Skin epidermis (tissue), 12 donors: ENCODE measurements at regions not wholly inside any gene's neighbourhood (a gene's known extent, or its start where the extent isn't known, plus 50 kb on each side); places are given as distances from the start of the nearest gene placed in this dataset.
"Not testable (repeated sequence)": the region's sequence is repeated elsewhere in the genome, so short reads cannot be mapped to it uniquely, and the experiment has no call there.

Experiments used
- H3K27ac ChIP-seq, 21 experiments: fragments of 200-600 bp; sonication (generic) in 11 of 21; one replicate each; pipeline ENCODE4 v1.5.0; 2020; ENCODE audit warnings: mild to moderate bottlenecking in 3 of 21, inconsistent platforms in 2 of 21, moderate library complexity in 2 of 21
- H3K4me3 ChIP-seq, 7 experiments: fragments of 200-600 bp; sonication (generic) in 2 of 7; one replicate each; pipeline ENCODE4 v1.5.0; 2020; ENCODE audit warnings: inconsistent platforms in 2 of 7, mild to moderate bottlenecking in 2 of 7, moderate library complexity in 1 of 7

- Histone ChIP-seq H3K27ac (no peak overlapping the region), H3K4me3 (no peak overlapping the region)
Observed at GRCh38 chr12:28683366-28683765, 465.7 kb upstream of the FAR2 start.

- Histone ChIP-seq H3K4me3 (no peak overlapping the region), H3K27ac (no peak overlapping the region)
Observed at GRCh38 chr12:28689398-28690175, 459.5 kb upstream of the FAR2 start.

- no peak overlapping the region for H3K4me3 ChIP-seq
Observed at GRCh38 chr12:28693565-28694219, 455.4 kb upstream of the FAR2 start.

GRCh38 chr12:28698553-28698952 is 450.5 kb upstream of the FAR2 start:
- H3K4me3 ChIP-seq = no peak overlapping the region
- H3K27ac ChIP-seq = no peak overlapping the region

More at GRCh38 chr12:28693565-28694219, 455.4 kb upstream of the FAR2 start:
- no peak overlapping the region for H3K27ac ChIP-seq

DNA sequence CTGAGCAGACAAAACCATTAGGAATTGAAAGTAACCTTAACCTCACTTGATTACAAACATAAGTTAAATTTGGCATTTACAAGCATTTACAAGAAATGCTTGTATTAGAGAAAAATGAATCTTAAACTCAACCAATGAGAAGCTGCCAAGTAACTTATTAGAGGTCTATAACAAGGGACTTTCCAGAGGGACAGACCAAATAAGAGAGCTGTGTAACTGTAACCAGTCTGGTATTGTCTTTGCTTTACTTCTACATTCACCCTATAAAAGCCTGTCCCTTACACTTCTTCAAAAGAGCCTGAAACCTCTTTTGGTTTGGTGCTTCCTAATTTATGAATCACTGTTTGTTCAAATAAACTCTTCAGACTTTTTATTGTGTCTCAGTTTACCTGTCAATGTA is 450.0 kb upstream of the FAR2 start:
- no peak overlapping the region for H3K27ac ChIP-seq

GRCh38 chr12:28700161-28700560 is 448.9 kb upstream of the FAR2 start:
- no peak overlapping the region for H3K4me3 ChIP-seq
- no peak overlapping the region for H3K27ac ChIP-seq

More for the DNA sequence above, 450.0 kb upstream of the FAR2 start:
- H3K4me3 ChIP-seq = no peak overlapping the region

GRCh38 chr12:28704477-28705169 is 444.5 kb upstream of the FAR2 start:
- H3K27ac ChIP-seq = no peak overlapping the region

GRCh38 chr12:28708918-28709371 is 440.1 kb upstream of the FAR2 start:
- H3K27ac ChIP-seq = peak overlapping the region in 1 of 21 experiments; percentile 24
- no peak overlapping the region for H3K4me3 ChIP-seq

More at GRCh38 chr12:28704477-28705169, 444.5 kb upstream of the FAR2 start:
- H3K4me3 ChIP-seq = no peak overlapping the region

DNA sequence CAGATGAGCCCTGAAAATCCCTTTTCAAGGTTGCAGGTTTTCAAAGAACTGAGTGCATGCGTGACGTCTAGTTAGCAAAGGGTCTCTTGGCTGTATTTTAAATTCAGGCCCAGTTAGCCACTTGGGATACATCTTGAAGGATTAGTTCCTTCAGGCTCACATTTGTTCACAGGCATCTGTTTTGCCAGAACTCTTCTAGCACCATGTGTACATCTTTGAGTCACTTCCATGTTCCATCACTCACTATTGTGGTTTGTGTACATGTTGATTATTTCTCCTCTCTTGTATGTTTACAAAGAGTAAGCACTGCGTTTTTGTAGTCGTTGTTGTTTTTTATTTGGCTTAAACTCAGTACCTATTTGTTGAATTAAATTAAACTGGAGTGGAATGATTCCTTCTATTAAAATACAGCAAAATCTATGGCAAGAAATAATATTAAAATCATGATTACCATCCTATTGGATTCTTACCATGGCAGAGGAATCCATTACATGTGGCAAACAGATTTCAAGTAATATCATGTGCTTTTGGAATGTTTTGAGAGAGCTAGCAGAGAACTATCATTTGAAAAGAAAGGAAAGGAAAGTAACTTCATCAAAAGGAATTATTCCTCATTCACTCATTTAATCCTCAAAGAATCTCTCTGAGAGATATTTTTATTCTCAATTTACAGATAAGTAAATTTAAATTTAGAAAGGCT is 438.9 kb upstream of the FAR2 start:
- peak overlapping the region in 1 of 21 experiments; percentile 24 for H3K27ac ChIP-seq
- H3K4me3 ChIP-seq = no peak overlapping the region

DNA sequence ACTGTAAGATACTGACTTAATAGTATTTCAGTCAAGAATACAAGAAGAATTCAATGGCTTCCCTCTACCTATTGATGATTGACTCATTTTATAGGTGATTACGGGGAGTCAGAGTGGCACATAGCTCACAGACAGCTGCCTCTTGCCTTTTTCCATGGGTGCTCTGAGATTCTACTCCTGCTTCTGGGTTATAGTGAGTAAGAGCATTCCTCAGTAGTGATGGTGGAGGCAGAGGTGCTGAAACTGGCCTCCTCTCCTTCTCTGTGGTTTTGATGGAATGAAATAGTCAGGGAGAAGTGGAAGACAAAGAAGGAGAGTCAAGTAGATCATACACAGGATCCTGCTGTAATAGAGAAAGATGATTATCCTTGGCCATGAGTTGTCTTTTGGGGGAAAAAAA is 438.2 kb upstream of the FAR2 start:
- Histone ChIP-seq H3K27ac (peak overlapping the region in 1 of 21 experiments; percentile 2), H3K4me3 (no peak overlapping the region)

- Histone ChIP-seq H3K27ac (peak overlapping the region in 1 of 21 experiments; percentile 2), H3K4me3 (no peak overlapping the region)
Observed at GRCh38 chr12:28711421-28711820, 437.7 kb upstream of the FAR2 start.

DNA sequence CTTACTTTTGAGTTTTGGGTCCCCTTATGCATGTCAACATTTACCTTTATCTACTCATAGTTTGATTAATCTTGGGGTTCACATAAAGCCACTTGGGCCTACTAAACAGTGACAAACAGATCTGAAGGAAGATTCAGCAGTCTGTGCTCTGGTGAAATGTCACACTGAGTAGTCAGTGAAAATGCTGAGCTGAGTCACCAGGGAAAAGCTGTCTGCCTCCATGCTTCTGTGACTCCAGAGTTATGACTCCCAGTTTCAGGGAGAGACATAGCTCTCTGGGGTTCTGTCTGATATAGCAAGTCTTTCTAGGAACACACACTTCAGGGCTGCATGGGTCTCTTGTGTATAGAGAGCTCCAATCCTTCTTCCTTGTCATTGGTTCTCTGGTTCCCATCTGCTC is 406.3 kb upstream of the FAR2 start:
- no peak overlapping the region for H3K27ac ChIP-seq

DNA sequence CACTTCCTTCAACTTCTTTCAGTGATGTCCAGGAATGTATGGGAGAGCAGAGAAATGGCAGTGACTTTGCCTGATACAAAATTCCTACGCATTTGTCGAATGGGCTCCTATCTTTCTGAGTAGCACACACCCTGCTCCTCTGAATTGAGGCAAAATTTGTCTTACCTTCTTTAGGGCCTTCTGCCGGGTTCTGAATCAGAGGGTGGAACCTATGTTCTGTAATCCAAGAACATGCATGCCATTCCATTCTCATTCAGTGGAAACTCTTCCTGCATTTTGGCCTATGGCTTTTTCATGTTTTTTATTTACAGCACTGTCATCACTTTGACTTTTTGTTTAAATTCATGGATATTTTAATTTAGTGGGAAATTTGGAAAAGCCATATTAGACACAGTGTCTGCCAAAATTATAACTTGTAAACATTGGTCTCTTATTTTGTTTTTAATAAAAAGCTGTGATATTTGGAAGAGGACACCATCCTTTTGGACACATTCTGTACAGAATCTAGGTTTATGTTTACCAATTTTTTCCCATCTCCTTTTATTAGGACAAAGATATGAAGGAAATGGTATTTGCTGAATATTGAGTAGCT is 402.2 kb upstream of the FAR2 start:
- Histone ChIP-seq H3K27ac (no peak overlapping the region), H3K4me3 (no peak overlapping the region)

More for the DNA sequence above, 406.3 kb upstream of the FAR2 start:
- no peak overlapping the region for H3K4me3 ChIP-seq

GRCh38 chr12:28750946-28751685 is 398.0 kb upstream of the FAR2 start:
- Histone ChIP-seq H3K4me3 (no peak overlapping the region), H3K27ac (peak overlapping the region in 2 of 21 experiments; percentile 10 to 11)

DNA sequence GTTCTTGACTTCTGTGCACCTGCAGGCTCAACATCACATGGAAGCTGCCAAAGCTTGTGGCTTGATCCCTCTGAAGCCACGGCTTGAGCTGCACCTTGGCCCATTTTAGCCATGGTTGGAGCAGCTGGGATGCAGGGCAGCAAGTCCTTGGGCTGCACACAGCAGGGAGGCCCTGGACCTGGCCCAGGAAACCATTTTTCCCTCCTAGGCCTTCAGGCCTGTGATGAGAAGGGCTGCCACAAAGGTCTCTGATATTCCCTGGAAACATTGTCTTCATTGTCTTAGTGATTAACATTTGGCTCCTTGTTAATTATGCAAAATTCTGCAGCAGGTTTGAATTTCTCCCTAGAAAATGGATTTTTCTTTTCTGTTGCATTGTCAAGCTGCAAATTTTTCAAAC is 394.1 kb upstream of the FAR2 start:
- H3K4me3 ChIP-seq = no peak overlapping the region
- H3K27ac ChIP-seq = no peak overlapping the region

DNA sequence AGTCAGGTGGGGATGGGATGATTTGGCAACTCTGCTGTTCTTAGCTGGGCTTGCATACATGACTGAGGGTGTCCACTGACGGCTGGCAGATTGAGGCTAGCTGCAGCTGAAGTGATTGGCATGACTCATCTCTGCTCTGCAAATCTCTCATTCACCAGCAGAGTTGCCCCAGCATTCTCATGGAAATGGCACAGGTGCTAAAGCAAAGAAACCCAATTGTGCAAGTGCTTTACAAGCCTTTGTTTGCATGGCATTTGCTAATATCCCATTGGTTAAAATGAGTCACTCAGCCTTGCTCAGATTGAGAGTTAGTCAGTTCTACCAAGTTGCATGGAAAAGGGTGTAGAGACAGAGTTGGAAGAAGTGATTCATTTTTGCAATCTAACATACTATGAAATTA is 389.7 kb upstream of the FAR2 start:
- Histone ChIP-seq H3K4me3 (no peak overlapping the region), H3K27ac (no peak overlapping the region)

DNA sequence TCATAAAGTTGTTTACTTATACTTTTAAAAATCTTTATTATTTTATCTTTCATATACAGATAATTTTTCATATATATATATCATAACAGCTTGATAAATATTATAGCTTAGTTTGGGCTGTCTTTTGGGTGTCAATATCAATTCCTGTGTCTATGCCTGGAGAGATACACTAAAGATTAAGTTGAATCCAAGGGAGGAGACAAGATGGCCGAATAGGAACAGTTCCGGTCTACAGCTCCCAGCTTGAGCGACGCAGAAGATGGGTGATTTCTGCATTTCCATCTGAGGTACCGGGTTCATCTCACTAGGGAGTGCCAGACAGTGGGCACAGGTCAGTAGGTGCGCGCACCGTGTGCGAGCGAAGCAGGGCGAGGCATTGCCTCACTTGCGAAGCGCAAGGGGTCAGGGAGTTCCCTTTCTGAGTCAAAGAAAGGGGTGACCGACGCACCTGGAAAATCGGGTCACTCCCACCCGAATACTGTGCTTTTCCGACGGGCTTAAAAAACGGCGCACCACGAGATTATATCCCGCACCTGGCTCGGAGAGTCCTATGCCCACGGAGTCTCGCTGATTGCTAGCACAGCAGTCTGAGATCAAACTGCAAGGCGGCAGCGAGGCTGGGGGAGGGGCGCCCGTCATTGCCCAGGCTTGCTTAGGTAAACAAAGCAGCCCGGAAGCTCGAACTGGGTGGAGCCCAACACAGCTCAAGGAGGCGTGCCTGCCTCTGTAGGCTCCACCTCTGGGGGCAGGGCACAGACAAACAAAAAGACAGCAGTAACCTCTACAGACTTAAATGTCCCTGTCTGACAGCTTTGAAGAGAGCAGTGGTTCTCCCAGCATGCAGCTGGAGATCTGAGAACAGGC is 388.8 kb upstream of the FAR2 start:
- H3K27ac ChIP-seq, H3K4me3 ChIP-seq: not testable (repeated sequence)

- not testable (repeated sequence) for H3K27ac ChIP-seq, H3K4me3 ChIP-seq
Observed at GRCh38 chr12:28761897-28762296, 387.2 kb upstream of the FAR2 start.
